ENCODE measurements at regions not wholly inside any gene's neighbourhood (a gene's known extent, or its start where the extent isn't known, plus 50 kb on each side); places are given as distances from the start of the nearest gene placed in this dataset.
"Not testable (repeated sequence)": the region's sequence is repeated elsewhere in the genome, so short reads cannot be mapped to it uniquely, and the experiment has no call there.

DNA sequence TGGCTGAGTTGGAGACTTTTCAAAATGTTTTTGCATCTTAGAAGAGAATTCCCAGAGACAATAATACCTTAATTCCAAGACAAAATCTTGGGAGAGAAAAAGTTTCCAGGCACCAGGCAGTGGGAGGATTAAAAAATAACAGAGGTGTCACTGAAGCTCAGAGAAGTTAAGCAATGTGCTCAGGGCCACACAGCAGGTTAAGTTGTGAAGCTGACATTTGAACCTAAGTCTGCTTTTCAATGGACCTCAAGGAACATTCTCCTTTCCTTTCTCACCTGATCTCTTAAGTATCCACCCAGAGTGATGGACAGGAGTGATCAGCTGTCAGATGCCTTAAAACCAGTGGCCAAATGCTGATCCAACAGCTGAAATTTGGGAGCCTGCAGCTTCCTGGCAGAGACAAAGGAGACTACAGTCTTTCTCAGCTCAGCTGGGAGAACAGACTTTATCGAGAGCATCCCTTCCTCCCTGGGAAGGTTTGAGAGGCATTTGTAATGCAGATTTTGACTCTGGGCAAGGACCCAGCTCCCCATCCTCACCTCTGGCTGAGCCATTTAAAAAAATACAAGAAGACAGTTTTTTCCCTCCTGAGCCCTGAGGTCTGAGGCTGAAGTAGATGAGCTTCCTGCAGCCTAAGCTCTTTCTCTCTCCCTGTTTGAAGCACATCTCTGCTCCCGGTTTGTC lies 174.9 kb upstream of the RPH3A start:
- Histone ChIP-seq H3K4me2 (ENCODE audit: low read depth, low read length, poor library complexity, severe bottlenecking) (no peak overlapping the region), H3K9ac (ENCODE audit: low read depth, low read length, poor library complexity, severe bottlenecking) (no peak overlapping the region), H3K36me3 (ENCODE audit: insufficient read depth, low read length) (no peaks in the 10 kb centered on the region), H3K9me3 (ENCODE audit: insufficient read depth, low read depth, low read length) (no peaks in the 10 kb centered on the region), H3K79me2 (ENCODE audit: insufficient read depth, low read length) (no peaks in the 10 kb centered on the region), H3K27me3 (ENCODE audit: insufficient read depth, low read length, poor library complexity, severe bottlenecking) (no peaks in the 10 kb centered on the region), H3K9me2 (replicated peaks; ENCODE audit: low read depth, low read length) (no peaks in the 10 kb centered on the region), H3K4me3 (ENCODE audit: low read length, poor library complexity, severe bottlenecking) (no peak overlapping the region), H2AFZ (ENCODE audit: low read length) (no peak overlapping the region), H3F3A (ENCODE audit: low read depth) (no peaks in the 10 kb centered on the region), H4K20me1 (ENCODE audit: insufficient read depth, low read length, poor library complexity, severe bottlenecking) (no peaks in the 10 kb centered on the region), H3K4me1 (ENCODE audit: insufficient read depth, low read length, poor library complexity, severe bottlenecking) (no peaks in the 10 kb centered on the region)
- no peak for TF ChIP-seq EZH2phosphoT487 (IDR thresholded peaks at IDR 0.05; ENCODE audit: borderline replicate concordance)
- TF ChIP-seq, protein P1, sequence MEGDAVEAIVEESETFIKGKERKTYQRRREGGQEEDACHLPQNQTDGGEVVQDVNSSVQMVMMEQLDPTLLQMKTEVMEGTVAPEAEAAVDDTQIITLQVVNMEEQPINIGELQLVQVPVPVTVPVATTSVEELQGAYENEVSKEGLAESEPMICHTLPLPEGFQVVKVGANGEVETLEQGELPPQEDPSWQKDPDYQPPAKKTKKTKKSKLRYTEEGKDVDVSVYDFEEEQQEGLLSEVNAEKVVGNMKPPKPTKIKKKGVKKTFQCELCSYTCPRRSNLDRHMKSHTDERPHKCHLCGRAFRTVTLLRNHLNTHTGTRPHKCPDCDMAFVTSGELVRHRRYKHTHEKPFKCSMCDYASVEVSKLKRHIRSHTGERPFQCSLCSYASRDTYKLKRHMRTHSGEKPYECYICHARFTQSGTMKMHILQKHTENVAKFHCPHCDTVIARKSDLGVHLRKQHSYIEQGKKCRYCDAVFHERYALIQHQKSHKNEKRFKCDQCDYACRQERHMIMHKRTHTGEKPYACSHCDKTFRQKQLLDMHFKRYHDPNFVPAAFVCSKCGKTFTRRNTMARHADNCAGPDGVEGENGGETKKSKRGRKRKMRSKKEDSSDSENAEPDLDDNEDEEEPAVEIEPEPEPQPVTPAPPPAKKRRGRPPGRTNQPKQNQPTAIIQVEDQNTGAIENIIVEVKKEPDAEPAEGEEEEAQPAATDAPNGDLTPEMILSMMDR (conservative IDR thresholded peaks at IDR 0.05; ENCODE audit: low read length) = no peak

DNA sequence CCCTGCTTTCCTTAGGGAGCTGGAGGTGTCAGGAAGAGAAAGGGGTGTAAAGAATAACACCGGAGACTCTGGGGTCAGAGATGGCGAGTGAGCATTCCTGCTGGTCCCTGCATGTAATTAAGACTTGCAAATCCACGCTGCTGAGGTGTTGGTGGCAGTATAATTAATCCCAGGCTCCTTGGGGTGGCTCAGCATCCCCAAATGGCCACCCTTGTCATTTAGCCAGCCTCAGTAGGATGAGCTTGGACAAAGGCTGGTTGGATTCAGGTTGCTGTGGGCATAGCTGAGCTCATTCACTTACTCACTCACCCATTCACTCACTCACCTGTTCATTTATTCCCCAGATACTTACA lies 174.4 kb upstream of the RPH3A start:
- Histone ChIP-seq H3K9me3 (ENCODE audit: insufficient read depth, low read depth, low read length) (no peaks in the 10 kb centered on the region), H4K20me1 (ENCODE audit: insufficient read depth, low read length, poor library complexity, severe bottlenecking) (no peaks in the 10 kb centered on the region), H3K9ac (ENCODE audit: low read depth, low read length, poor library complexity, severe bottlenecking) (no peak overlapping the region), H3K79me2 (ENCODE audit: insufficient read depth, low read length) (no peaks in the 10 kb centered on the region), H3F3A (ENCODE audit: low read depth) (no peaks in the 10 kb centered on the region), H3K9me2 (replicated peaks; ENCODE audit: low read depth, low read length) (no peaks in the 10 kb centered on the region), H3K4me3 (ENCODE audit: low read length, poor library complexity, severe bottlenecking) (no peak overlapping the region), H3K27me3 (ENCODE audit: insufficient read depth, low read length, poor library complexity, severe bottlenecking) (no peaks in the 10 kb centered on the region), H2AFZ (ENCODE audit: low read length) (0 out of 2 replicates have a peak overlapping the region, but pooled peaks have one; percentile 23), H3K4me1 (ENCODE audit: insufficient read depth, low read length, poor library complexity, severe bottlenecking) (no peaks in the 10 kb centered on the region), H3K36me3 (ENCODE audit: insufficient read depth, low read length) (no peaks in the 10 kb centered on the region), H3K4me2 (ENCODE audit: low read depth, low read length, poor library complexity, severe bottlenecking) (no peak overlapping the region)
- no peak for TF ChIP-seq EZH2phosphoT487 (IDR thresholded peaks at IDR 0.05; ENCODE audit: borderline replicate concordance)
- TF ChIP-seq, protein P1 (conservative IDR thresholded peaks at IDR 0.05; ENCODE audit: low read length) = no peak

DNA sequence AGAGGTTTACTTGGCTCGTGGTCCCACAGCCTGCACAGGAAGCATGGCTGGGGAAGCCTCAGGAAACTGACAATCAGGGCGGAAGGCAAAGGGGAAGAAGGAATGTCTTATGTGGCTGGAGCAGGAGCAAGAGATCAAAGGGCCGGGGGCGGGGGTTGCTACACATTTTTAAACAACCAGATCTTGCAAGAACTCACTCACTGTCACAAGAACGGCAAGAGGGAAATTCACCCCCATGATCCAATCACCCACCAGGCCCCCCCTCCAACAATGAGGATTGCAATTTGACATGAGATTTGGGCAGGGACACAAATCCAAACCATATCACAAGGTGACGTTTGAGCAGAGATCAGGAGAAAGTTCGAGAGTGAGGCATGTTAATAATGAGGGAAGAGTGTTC lies 163.7 kb upstream of the RPH3A start:
- Histone ChIP-seq H3K4me2 (ENCODE audit: low read depth, low read length, poor library complexity, severe bottlenecking) (no peak overlapping the region), H2AFZ (ENCODE audit: low read length) (no peak overlapping the region), H4K20me1 (ENCODE audit: insufficient read depth, low read length, poor library complexity, severe bottlenecking) (no peaks in the 10 kb centered on the region), H3K27me3 (ENCODE audit: insufficient read depth, low read length, poor library complexity, severe bottlenecking) (no peaks in the 10 kb centered on the region), H3K79me2 (ENCODE audit: insufficient read depth, low read length) (no peaks in the 10 kb centered on the region), H3K9ac (ENCODE audit: low read depth, low read length, poor library complexity, severe bottlenecking) (no peak overlapping the region), H3K9me3 (ENCODE audit: insufficient read depth, low read depth, low read length) (no peaks in the 10 kb centered on the region), H3K36me3 (ENCODE audit: insufficient read depth, low read length) (no peaks in the 10 kb centered on the region), H3K9me2 (replicated peaks; ENCODE audit: low read depth, low read length) (no peaks in the 10 kb centered on the region), H3K4me3 (ENCODE audit: low read length, poor library complexity, severe bottlenecking) (no peak overlapping the region), H3F3A (ENCODE audit: low read depth) (no peaks in the 10 kb centered on the region), H3K4me1 (ENCODE audit: insufficient read depth, low read length, poor library complexity, severe bottlenecking) (no peaks in the 10 kb centered on the region)
- no peak for TF ChIP-seq EZH2phosphoT487 (IDR thresholded peaks at IDR 0.05; ENCODE audit: borderline replicate concordance)
- TF ChIP-seq, protein P1 (conservative IDR thresholded peaks at IDR 0.05; ENCODE audit: low read length) = no peak

DNA sequence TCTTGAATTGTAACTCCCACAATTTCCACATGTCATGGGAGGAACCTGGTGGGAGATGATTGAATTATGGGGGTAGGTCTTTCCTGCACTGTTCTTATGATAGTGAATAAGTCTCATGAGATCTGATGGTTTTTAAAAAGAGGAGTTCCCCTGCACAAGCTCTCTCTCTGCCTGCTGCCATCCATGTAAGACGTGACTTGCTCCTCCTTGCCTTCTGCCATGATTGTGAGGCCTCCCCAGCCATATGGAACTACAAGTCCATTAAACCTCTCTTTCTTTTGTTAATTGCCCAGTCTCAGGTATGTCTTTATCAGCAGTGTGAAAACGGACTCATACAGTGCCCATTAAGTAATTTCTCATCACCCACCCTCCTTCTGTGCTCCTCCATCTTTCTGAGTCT lies 159.6 kb upstream of the RPH3A start:
- not testable (repeated sequence) for H3K9me2 ChIP-seq (replicated peaks; ENCODE audit: low read depth, low read length); H4K20me1 ChIP-seq (ENCODE audit: insufficient read depth, low read length, poor library complexity, severe bottlenecking); H3K4me2 ChIP-seq (ENCODE audit: low read depth, low read length, poor library complexity, severe bottlenecking); H3K4me3 ChIP-seq (ENCODE audit: low read length, poor library complexity, severe bottlenecking); H3K27me3 ChIP-seq (ENCODE audit: insufficient read depth, low read length, poor library complexity, severe bottlenecking); H3K36me3 ChIP-seq (ENCODE audit: insufficient read depth, low read length); H3K9ac ChIP-seq (ENCODE audit: low read depth, low read length, poor library complexity, severe bottlenecking); H3K79me2 ChIP-seq (ENCODE audit: insufficient read depth, low read length); H3K4me1 ChIP-seq (ENCODE audit: insufficient read depth, low read length, poor library complexity, severe bottlenecking); H2AFZ ChIP-seq (ENCODE audit: low read length); H3F3A ChIP-seq (ENCODE audit: low read depth); H3K9me3 ChIP-seq (ENCODE audit: insufficient read depth, low read depth, low read length)
